Spleen (tissue), 11 donors: ENCODE measurements at regions not wholly inside any gene's neighbourhood (a gene's known extent, or its start where the extent isn't known, plus 50 kb on each side); places are given as distances from the start of the nearest gene placed in this dataset.

ENCODE experiments used
- DNase-seq: peaks from one replicate; pipeline ENCODE4 v3.0.0-alpha.2; 2020
- H3K27ac ChIP-seq, 8 donors: fragments of 200-600 bp; sonication (generic) in 7 of 8; 1 replicate in 4 of 8; 2 replicates in 4 of 8; pipeline versions ENCODE4 v1.5.0 to v1.8.0; 2016 to 2021; ENCODE audit warnings: inconsistent platforms in 4 of 8, mild to moderate bottlenecking in 4 of 8, moderate library complexity in 1 of 8
- H3K27me3 ChIP-seq, 7 donors: fragments of 200-600 bp; sonication (generic) in 6 of 7; replicated peaks in 1 of 7; 1 replicate in 4 of 7; 2 replicates in 3 of 7; pipeline versions ENCODE4 v1.5.0 to v1.8.0; 2016 to 2021; ENCODE audit warnings: inconsistent platforms in 3 of 7, mild to moderate bottlenecking in 1 of 7
- H3K36me3 ChIP-seq, 6 donors: fragments of 200-600 bp; sonication (generic) in 5 of 6; 1 replicate in 4 of 6; 2 replicates in 2 of 6; pipeline versions ENCODE4 v1.5.0 to v1.8.0; 2016 to 2021; ENCODE audit warnings: inconsistent platforms in 2 of 6
- H3K4me1 ChIP-seq, 6 donors: fragments of 200-600 bp; sonication (generic) in 5 of 6; 1 replicate in 3 of 6; 2 replicates in 3 of 6; pipeline versions ENCODE4 v1.5.0 to v1.8.0; 2016 to 2021; ENCODE audit warnings: inconsistent platforms in 3 of 6
- H3K4me3 ChIP-seq, 8 donors: fragments of 200-600 bp; sonication (generic) in 7 of 8; 1 replicate in 4 of 8; 2 replicates in 4 of 8; pipeline versions ENCODE4 v1.5.0 to v1.8.0; 2016 to 2021; ENCODE audit warnings: inconsistent platforms in 4 of 8, mild to moderate bottlenecking in 4 of 8, moderate library complexity in 2 of 8
- H3K9me3 ChIP-seq, 8 donors: fragments of 200-600 bp; sonication (generic) in 7 of 8; 1 replicate in 4 of 8; 2 replicates in 4 of 8; pipeline versions ENCODE4 v1.5.0 to v1.8.0; 2016 to 2021; ENCODE audit warnings: inconsistent platforms in 4 of 8
- CTCF ChIP-seq, 11 experiments: fragments of 200-600 bp in 7 of 11; fragments of 450-650 bp in 4 of 11; sonication (generic) in 4 of 11; IDR thresholded peaks in 8 of 11; conservative IDR thresholded peaks in 3 of 11; 1 replicate in 7 of 11; 2 replicates in 4 of 11; pipeline versions ENCODE4 v1.4.0 to v1.8.0; 2016 to 2021; ENCODE audit warnings: antibody characterized with exemption in 11 of 11, inconsistent platforms in 4 of 11, mild to moderate bottlenecking in 1 of 11
- POLR2A ChIP-seq, 3 donors: fragments of 450-650 bp; IDR thresholded peaks; one replicate each; pipeline ENCODE4 v1.5.1; 2017; ENCODE audit warnings: antibody characterized with exemption in 3 of 3, mild to moderate bottlenecking in 1 of 3
- POLR2AphosphoS5 ChIP-seq, 3 donors: sonication (generic); formaldehyde crosslinking; IDR thresholded peaks; one replicate each; pipeline ENCODE4 v1.5.1; 2017; ENCODE audit warnings: antibody characterized with exemption in 3 of 3
- WGBS, 5 donors: extraction: QIAGEN DNeasy Blood & Tissue Kit in 3 of 5; methylation state at CpG; one replicate each; pipeline versions ENCODE4 v1.1.5 to v1.1.7; 2013 to 2018; 5-methylcytosine and 5-hydroxymethylcytosine counted together
- intact Hi-C: fragments of 100-400 bp; cut with DNase I; formaldehyde crosslinking; loops from one replicate; pipeline ENCODE4 v1.15.0; 2023; ENCODE audit warnings: low total_unique reads
- donor health status: healthy with polysubstance abuse.
- donor health status: DM: no; HTN: no; CAD: no; lungs with moderate emphysema.
- donor health status: DM: no; HTN: no; CAD: no.
- donor health status: Bipolar disorder and iron deficiency.
- donor health status: healthy.
- donor health status: DM: no; HTN: no; CAD: no.
- donor health status: DM: yes; HTN: yes; CAD: no.

GRCh38 chr6:122297010-122297409 lies 102.4 kb upstream of the HSF2 start:
- TF ChIP-seq CTCF (IDR thresholded peaks at IDR 0.05 in 8 of 11, conservative IDR thresholded peaks at IDR 0.05 in 3 of 11): no peak
- no peak for TF ChIP-seq POLR2AphosphoS5 (IDR thresholded peaks at IDR 0.05)
- TF ChIP-seq POLR2A (IDR thresholded peaks at IDR 0.05): no peak
- no peak for DNase-seq
- no peak overlapping the region for H3K4me3 ChIP-seq
- 90 to 96% (median 93%) methylated on average over 2 of the region's 2 CpGs for WGBS, 5 donors
- no peak overlapping the region for H3K27ac ChIP-seq
- H3K9me3 ChIP-seq: no peaks in the 10 kb centered on the region
- H3K27me3 ChIP-seq: no peaks in the 10 kb centered on the region
- intact Hi-C loops: no loop called here
- H3K4me1 ChIP-seq: no peaks in the 10 kb centered on the region
- no peaks in the 10 kb centered on the region for H3K36me3 ChIP-seq

GRCh38 chr6:122302067-122302466 lies 97.4 kb upstream of the HSF2 start:
- H3K4me3 ChIP-seq: no peak overlapping the region
- no peak overlapping the region for H3K27ac ChIP-seq
- WGBS, 5 donors: 86 to 99% (median 94%) methylated on average over 2 of the region's 2 CpGs
- H3K9me3 ChIP-seq: peaks cover 0 to 13% (median 5%) of the 10 kb centered on the region in 8 donors
- intact Hi-C loops: no loop called here
- no peaks in the 10 kb centered on the region for H3K36me3 ChIP-seq
- H3K27me3 ChIP-seq: no peaks in the 10 kb centered on the region
- TF ChIP-seq CTCF (IDR thresholded peaks at IDR 0.05 in 8 of 11, conservative IDR thresholded peaks at IDR 0.05 in 3 of 11) (no peak), POLR2AphosphoS5 (IDR thresholded peaks at IDR 0.05) (no peak), POLR2A (IDR thresholded peaks at IDR 0.05) (no peak)
- no peak for DNase-seq
- H3K4me1 ChIP-seq: no peaks in the 10 kb centered on the region

GRCh38 chr6:122307577-122307976 lies 91.9 kb upstream of the HSF2 start:
- Histone ChIP-seq H3K36me3 (no peaks in the 10 kb centered on the region), H3K4me1 (no peaks in the 10 kb centered on the region), H3K9me3 (peaks cover 0 to 29% (median 17%) of the 10 kb centered on the region in 8 donors), H3K27ac (no peak overlapping the region), H3K4me3 (no peak overlapping the region), H3K27me3 (no peaks in the 10 kb centered on the region)
- TF ChIP-seq POLR2AphosphoS5 (IDR thresholded peaks at IDR 0.05): no peak
- no peak for TF ChIP-seq POLR2A (IDR thresholded peaks at IDR 0.05)
- no peak for TF ChIP-seq CTCF (IDR thresholded peaks at IDR 0.05 in 8 of 11, conservative IDR thresholded peaks at IDR 0.05 in 3 of 11)
- intact Hi-C loops: no loop called here
- 66 to 83% (median 83%) methylated on average over 3 of the region's 3 CpGs for WGBS, 5 donors
- no peak for DNase-seq

GRCh38 chr6:122308074-122308473 lies 91.4 kb upstream of the HSF2 start:
- H3K9me3 ChIP-seq: peaks cover 0 to 29% (median 17%) of the 10 kb centered on the region in 8 donors
- no peaks in the 10 kb centered on the region for H3K4me1 ChIP-seq
- intact Hi-C loops: no loop called here
- H3K27me3 ChIP-seq: no peaks in the 10 kb centered on the region
- no peaks in the 10 kb centered on the region for H3K36me3 ChIP-seq
- TF ChIP-seq POLR2A (IDR thresholded peaks at IDR 0.05) (no peak), POLR2AphosphoS5 (IDR thresholded peaks at IDR 0.05) (no peak), CTCF (IDR thresholded peaks at IDR 0.05 in 8 of 11, conservative IDR thresholded peaks at IDR 0.05 in 3 of 11) (no peak)
- H3K4me3 ChIP-seq: no peak overlapping the region
- H3K27ac ChIP-seq: no peak overlapping the region
- peak; percentile 28 for DNase-seq
- 83 to 90% (median 85%) methylated on average over 4 of the region's 4 CpGs for WGBS, 5 donors
